Breast epithelium (tissue), 3 donors: ENCODE measurements at regions not wholly inside any gene's neighbourhood (a gene's known extent, or its start where the extent isn't known, plus 50 kb on each side); places are given as distances from the start of the nearest gene placed in this dataset.

Experiments used
- CTCF ChIP-seq, 3 donors: fragments of 450-650 bp; IDR thresholded peaks; one replicate each; pipeline ENCODE4 v1.5.1; 2016 to 2017; ENCODE audit warnings: antibody characterized with exemption in 3 of 3, mild to moderate bottlenecking in 3 of 3, moderate library complexity in 3 of 3
- POLR2A ChIP-seq: fragments of 450-650 bp; IDR thresholded peaks from one replicate; pipeline ENCODE4 v1.6.1; 2016; ENCODE audit warnings: antibody characterized with exemption, mild to moderate bottlenecking, moderate library complexity
- POLR2AphosphoS5 ChIP-seq, 3 donors: sonication (generic); formaldehyde crosslinking; IDR thresholded peaks; one replicate each; pipeline ENCODE4 v1.6.1; 2017; ENCODE audit warnings: antibody characterized with exemption in 3 of 3

DNA sequence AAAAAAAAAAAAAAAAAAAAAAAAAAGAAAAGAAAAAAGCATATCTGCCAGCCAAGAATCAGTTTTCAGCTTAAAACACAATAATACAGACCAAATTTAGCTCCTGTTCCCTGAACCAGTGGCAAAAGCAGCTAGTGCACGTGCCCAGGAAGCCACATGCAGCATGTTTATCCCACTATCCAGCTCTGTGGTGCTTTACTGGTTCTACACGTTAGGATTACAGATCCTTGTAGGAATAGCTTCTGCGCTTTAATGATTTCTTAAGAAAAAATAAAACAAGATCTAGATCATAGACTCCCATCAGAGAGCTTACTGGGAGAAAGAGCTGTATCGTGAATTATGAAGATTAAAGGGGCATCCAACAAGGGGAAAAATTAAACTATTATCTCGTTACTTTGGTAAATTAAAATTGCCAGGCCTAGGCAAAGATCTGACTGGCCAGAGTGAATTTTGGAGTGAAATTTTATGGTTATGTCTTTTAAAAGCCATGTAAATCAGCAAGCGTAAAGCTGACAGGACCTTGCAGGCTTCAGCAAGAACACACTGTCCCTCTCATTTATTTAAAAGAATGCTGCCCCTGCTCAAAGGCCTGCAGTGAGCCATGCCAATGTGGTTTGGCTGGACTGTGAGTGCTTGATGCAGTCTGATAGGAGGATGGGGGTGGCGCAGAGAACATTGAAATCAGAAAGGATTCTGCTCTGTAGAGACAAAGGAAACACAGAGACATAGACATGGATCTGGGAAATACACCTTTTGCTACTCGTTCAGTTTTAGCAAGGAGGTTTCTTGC is 177.3 kb upstream of the PHYHIPL start:
- TF ChIP-seq POLR2AphosphoS5 (IDR thresholded peaks at IDR 0.05) (peak in 2 of 3 donors; percentile 25 to 56), CTCF (IDR thresholded peaks at IDR 0.05) (no peak), POLR2A (no peak)
